ENCODE measurements at regions not wholly inside any gene's neighbourhood (a gene's known extent, or its start where the extent isn't known, plus 50 kb on each side); places are given as distances from the start of the nearest gene placed in this dataset.

GRCh38 chr4:33746979-33747378 lies 2497.3 kb downstream of the ARAP2 start:
- no peak for ATAC-seq
- no peak for DNase-seq (ENCODE audit: low read depth, low spot score)
- Histone ChIP-seq H3K4me1 (ENCODE audit: control insufficient read depth in 1 of 2, insufficient read depth in 2 of 2, low read length in 2 of 2) (no peaks in the 10 kb centered on the region), H3K4me3 (replicated peaks in 1 of 2; ENCODE audit: low read depth in 1 of 2, low read length in 2 of 2) (no peak overlapping the region), H4K20me1 (ENCODE audit: insufficient read depth) (no peaks in the 10 kb centered on the region), H3K9me3 (ENCODE audit: control insufficient read depth in 1 of 2, insufficient read depth in 1 of 2, low read depth in 1 of 2, low read length in 2 of 2) (no peaks in the 10 kb centered on the region), H3K36me3 (ENCODE audit: control insufficient read depth in 1 of 2, insufficient read depth in 2 of 2, low read length in 2 of 2) (no peaks in the 10 kb centered on the region), H3K27me3 (ENCODE audit: insufficient read depth, low read length) (no peaks in the 10 kb centered on the region), H3K27ac (ENCODE audit: low read depth, low read length) (no peak overlapping the region), H3K9me2 (ENCODE audit: insufficient read depth) (no peaks in the 10 kb centered on the region), H2AFZ (ENCODE audit: low read depth, low read length, poor library complexity, severe bottlenecking) (no peak overlapping the region), H3K79me2 (ENCODE audit: insufficient read depth, low read length) (no peaks in the 10 kb centered on the region), H3K4me2 (ENCODE audit: low read length) (no peak overlapping the region), H3K9ac (ENCODE audit: low read length) (no peak overlapping the region)
- ChIA-PET CTCF (no interaction called here), RAD21 (ENCODE audit: low non-redundant PET in 1 of 2, low total read pairs in 2 of 2, uncharacterized antibody in 2 of 2, unreplicated experiment in 2 of 2) (no interaction called here), POLR2A (no interaction called here)
- BruUV-seq (replicated peaks) = no TSS peak
- intact Hi-C loops (cut with micrococcal nuclease) = no loop called here
- TF ChIP-seq SRF (IDR thresholded peaks at IDR 0.05; ENCODE audit: low read depth) = no peak
- TF ChIP-seq RAD21 (IDR thresholded peaks at IDR 0.05; ENCODE audit: low read depth) = no peak

- no peaks in the 10 kb centered on the region for H3K36me3 ChIP-seq (ENCODE audit: control insufficient read depth in 1 of 2, insufficient read depth in 2 of 2, low read length in 2 of 2)
- intact Hi-C loops (cut with micrococcal nuclease) = no loop called here
- no peaks in the 10 kb centered on the region for H4K20me1 ChIP-seq (ENCODE audit: insufficient read depth)
- H3K4me1 ChIP-seq (ENCODE audit: control insufficient read depth in 1 of 2, insufficient read depth in 2 of 2, low read length in 2 of 2) = no peaks in the 10 kb centered on the region
- ChIA-PET POLR2A (no interaction called here), RAD21 (ENCODE audit: low non-redundant PET in 1 of 2, low total read pairs in 2 of 2, uncharacterized antibody in 2 of 2, unreplicated experiment in 2 of 2) (no interaction called here), CTCF (no interaction called here)
- ATAC-seq = no peak
- no TSS peak for BruUV-seq (replicated peaks)
- H3K27ac ChIP-seq (ENCODE audit: low read depth, low read length) = no peak overlapping the region
- no peak overlapping the region for H3K9ac ChIP-seq (ENCODE audit: low read length)
- H3K4me3 ChIP-seq (replicated peaks in 1 of 2; ENCODE audit: low read depth in 1 of 2, low read length in 2 of 2) = no peak overlapping the region
- no peak for DNase-seq (ENCODE audit: low read depth, low spot score)
- no peaks in the 10 kb centered on the region for H3K9me3 ChIP-seq (ENCODE audit: control insufficient read depth in 1 of 2, insufficient read depth in 1 of 2, low read depth in 1 of 2, low read length in 2 of 2)
- H3K27me3 ChIP-seq (ENCODE audit: insufficient read depth, low read length) = no peaks in the 10 kb centered on the region
- H3K4me2 ChIP-seq (ENCODE audit: low read length) = no peak overlapping the region
- H3K79me2 ChIP-seq (ENCODE audit: insufficient read depth, low read length) = no peaks in the 10 kb centered on the region
- no peaks in the 10 kb centered on the region for H3K9me2 ChIP-seq (ENCODE audit: insufficient read depth)
- H2AFZ ChIP-seq (ENCODE audit: low read depth, low read length, poor library complexity, severe bottlenecking) = no peak overlapping the region
- TF ChIP-seq ZNF274 (IDR thresholded peaks at IDR 0.05; ENCODE audit: low read depth, low read length) (no peak), ZBTB33 (IDR thresholded peaks at IDR 0.05; ENCODE audit: extremely low read depth, insufficient replicate concordance, low read length) (no peak), REST (IDR thresholded peaks at IDR 0.05; ENCODE audit: low read depth) (no peak), EZH2phosphoT487 (IDR thresholded peaks at IDR 0.05; ENCODE audit: borderline replicate concordance) (no peak), TCF7L2 (IDR thresholded peaks at IDR 0.05; ENCODE audit: borderline replicate concordance, extremely low read depth, insufficient read depth, insufficient read length) (no peak), FOSL1 (IDR thresholded peaks at IDR 0.05; ENCODE audit: low read depth) (no peak), ZFX (IDR thresholded peaks at IDR 0.05) (no peak), RAD21 (IDR thresholded peaks at IDR 0.05; ENCODE audit: low read depth) (no peak), EZH2 (IDR thresholded peaks at IDR 0.05) (no peak), MAX (IDR thresholded peaks at IDR 0.05) (no peak), POLR2A (IDR thresholded peaks at IDR 0.05; ENCODE audit: borderline replicate concordance, extremely low read depth, insufficient read depth, insufficient read length) (no peak), CBX3 (IDR thresholded peaks at IDR 0.05; ENCODE audit: low read depth) (no peak), SIN3A (IDR thresholded peaks at IDR 0.05; ENCODE audit: low read depth) (no peak), YY1 (IDR thresholded peaks at IDR 0.05; ENCODE audit: extremely low read depth, insufficient replicate concordance, low read depth, low read length) (no peak), SP1 (IDR thresholded peaks at IDR 0.05; ENCODE audit: low read depth) (no peak)
Observed at GRCh38 chr4:33751050-33751449, 2493.3 kb downstream of the ARAP2 start.

Data from HCT116 (cell line).